Osteocyte (in vitro differentiated cells): ENCODE measurements at regions not wholly inside any gene's neighbourhood (a gene's known extent, or its start where the extent isn't known, plus 50 kb on each side); places are given as distances from the start of the nearest gene placed in this dataset.

Experiments
- DNase-seq: peaks from one replicate; pipeline ENCODE4 v3.0.0; 2021; ENCODE audit warnings: mixed read lengths; ENCODE audit not compliant: unreplicated experiment; ENCODE audit errors: extremely low spot score
- H3K27ac Mint-ChIP-seq: one replicate; pipeline ENCODE4 v1.8.0; 2021; ENCODE audit warnings: mild to moderate bottlenecking, mixed read lengths; ENCODE audit not compliant: unreplicated experiment
- H3K27me3 Mint-ChIP-seq: one replicate; pipeline ENCODE4 v1.8.0; 2021; ENCODE audit warnings: mixed read lengths; ENCODE audit not compliant: unreplicated experiment
- H3K36me3 Mint-ChIP-seq: one replicate; pipeline ENCODE4 v1.8.0; 2021; ENCODE audit warnings: mixed read lengths; ENCODE audit not compliant: unreplicated experiment
- H3K4me1 Mint-ChIP-seq: one replicate; pipeline ENCODE4 v1.8.0; 2021; ENCODE audit warnings: mixed read lengths; ENCODE audit not compliant: unreplicated experiment
- H3K4me3 Mint-ChIP-seq: one replicate; pipeline ENCODE4 v1.8.0; 2021; ENCODE audit warnings: mild to moderate bottlenecking, moderate library complexity, mixed read lengths; ENCODE audit not compliant: unreplicated experiment
- H3K9me3 Mint-ChIP-seq: one replicate; pipeline ENCODE4 v1.8.0; 2021; ENCODE audit warnings: mixed read lengths; ENCODE audit not compliant: unreplicated experiment
- TF ChIP-seq, protein P1 (sequence below): fragments of 200-600 bp; sonication (generic); IDR thresholded peaks from 2 replicates; pipeline ENCODE4 v1.5.0; 2021; ENCODE audit warnings: antibody characterized with exemption, mild to moderate bottlenecking, moderate library complexity

- H3K9me3 Mint-ChIP-seq: no peaks in the 10 kb centered on the region
- no peaks in the 10 kb centered on the region for H3K36me3 Mint-ChIP-seq
- H3K27me3 Mint-ChIP-seq: no peaks in the 10 kb centered on the region
- H3K4me3 Mint-ChIP-seq: no peak overlapping the region
- H3K27ac Mint-ChIP-seq: no peak overlapping the region
- DNase-seq: no peak
- H3K4me1 Mint-ChIP-seq: no peaks in the 10 kb centered on the region
- TF ChIP-seq, protein P1, sequence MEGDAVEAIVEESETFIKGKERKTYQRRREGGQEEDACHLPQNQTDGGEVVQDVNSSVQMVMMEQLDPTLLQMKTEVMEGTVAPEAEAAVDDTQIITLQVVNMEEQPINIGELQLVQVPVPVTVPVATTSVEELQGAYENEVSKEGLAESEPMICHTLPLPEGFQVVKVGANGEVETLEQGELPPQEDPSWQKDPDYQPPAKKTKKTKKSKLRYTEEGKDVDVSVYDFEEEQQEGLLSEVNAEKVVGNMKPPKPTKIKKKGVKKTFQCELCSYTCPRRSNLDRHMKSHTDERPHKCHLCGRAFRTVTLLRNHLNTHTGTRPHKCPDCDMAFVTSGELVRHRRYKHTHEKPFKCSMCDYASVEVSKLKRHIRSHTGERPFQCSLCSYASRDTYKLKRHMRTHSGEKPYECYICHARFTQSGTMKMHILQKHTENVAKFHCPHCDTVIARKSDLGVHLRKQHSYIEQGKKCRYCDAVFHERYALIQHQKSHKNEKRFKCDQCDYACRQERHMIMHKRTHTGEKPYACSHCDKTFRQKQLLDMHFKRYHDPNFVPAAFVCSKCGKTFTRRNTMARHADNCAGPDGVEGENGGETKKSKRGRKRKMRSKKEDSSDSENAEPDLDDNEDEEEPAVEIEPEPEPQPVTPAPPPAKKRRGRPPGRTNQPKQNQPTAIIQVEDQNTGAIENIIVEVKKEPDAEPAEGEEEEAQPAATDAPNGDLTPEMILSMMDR: no peak
These were observed 61.8 kb upstream of the SNX2 start for GRCh38 chr5:122713041-122713440.

- TF ChIP-seq, protein P1: no peak
- Mint-ChIP-seq H3K4me1 (no peaks in the 10 kb centered on the region), H3K27me3 (no peaks in the 10 kb centered on the region), H3K36me3 (no peaks in the 10 kb centered on the region), H3K9me3 (no peaks in the 10 kb centered on the region), H3K27ac (no peak overlapping the region), H3K4me3 (no peak overlapping the region)
- DNase-seq: no peak
These were observed 59.8 kb upstream of the SNX2 start for GRCh38 chr5:122715095-122715494.

- H3K27ac Mint-ChIP-seq: no peak overlapping the region
- DNase-seq: no peak
- no peaks in the 10 kb centered on the region for H3K27me3 Mint-ChIP-seq
- no peak overlapping the region for H3K4me3 Mint-ChIP-seq
- TF ChIP-seq, protein P1: no peak
- H3K36me3 Mint-ChIP-seq: no peaks in the 10 kb centered on the region
- H3K9me3 Mint-ChIP-seq: no peaks in the 10 kb centered on the region
- peaks cover 5% of the 10 kb centered on the region for H3K4me1 Mint-ChIP-seq
These were observed 56.3 kb upstream of the SNX2 start for GRCh38 chr5:122718611-122719010.

DNA sequence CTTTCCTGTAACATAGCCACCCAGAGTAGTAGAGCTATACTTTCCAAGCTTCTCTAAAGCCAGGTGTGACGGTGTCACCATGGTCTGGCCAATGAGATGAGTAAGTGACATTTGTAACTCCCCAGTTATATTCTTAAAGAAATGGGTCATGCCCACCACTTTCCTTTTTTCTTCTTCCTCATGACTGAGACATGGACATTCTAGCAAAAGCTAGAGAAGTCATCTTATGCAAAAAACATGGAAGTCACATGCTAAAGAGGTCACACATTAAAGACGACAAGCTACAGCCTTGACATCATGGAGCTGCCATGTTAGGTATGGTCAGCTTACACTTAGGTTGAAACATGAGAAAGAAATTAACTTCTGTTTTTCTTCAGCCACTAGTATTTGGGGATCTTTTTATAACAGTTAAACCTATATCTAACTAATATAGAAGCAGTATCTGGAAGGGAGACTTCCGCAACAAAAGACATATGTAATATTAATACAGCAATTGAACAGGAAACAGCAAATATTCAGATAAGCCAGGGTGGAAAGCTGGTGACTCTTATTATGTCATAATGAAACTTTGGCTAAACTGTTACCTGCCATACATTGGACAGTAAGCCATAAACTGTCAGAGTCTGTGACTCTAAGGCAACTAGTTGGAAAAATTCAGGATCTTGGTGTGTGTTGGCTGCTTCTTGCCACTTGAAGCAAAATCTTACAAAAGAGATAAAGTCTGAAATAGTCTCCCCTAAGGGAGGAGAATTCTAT is 54.7 kb upstream of the SNX2 start:
- DNase-seq: no peak
- H3K9me3 Mint-ChIP-seq: no peaks in the 10 kb centered on the region
- TF ChIP-seq, protein P1: no peak
- H3K27ac Mint-ChIP-seq: no peak overlapping the region
- H3K36me3 Mint-ChIP-seq: no peaks in the 10 kb centered on the region
- no peaks in the 10 kb centered on the region for H3K27me3 Mint-ChIP-seq
- H3K4me3 Mint-ChIP-seq: no peak overlapping the region
- peaks cover 10% of the 10 kb centered on the region for H3K4me1 Mint-ChIP-seq

DNA sequence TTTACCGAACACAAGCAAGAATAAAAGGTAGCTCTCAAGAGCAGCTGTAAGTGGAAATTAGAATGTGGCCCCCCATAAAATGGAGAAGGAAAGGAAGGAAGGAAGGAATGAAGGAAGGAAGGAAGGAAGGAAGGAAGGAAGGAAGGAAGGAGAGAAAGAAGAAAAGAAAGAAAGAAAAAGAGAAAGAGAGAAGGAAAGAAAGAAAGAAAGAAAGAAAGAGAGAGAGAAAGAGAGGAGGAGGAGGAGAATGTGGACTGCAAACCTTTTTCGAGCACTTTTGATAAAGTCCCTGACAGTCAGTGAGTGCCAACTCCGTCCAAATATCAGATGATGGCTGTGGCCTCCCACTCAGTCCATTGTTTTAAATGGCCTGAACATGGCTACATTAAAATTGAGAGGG is 53.8 kb upstream of the SNX2 start:
- TF ChIP-seq, protein P1: no peak
- peaks cover 10% of the 10 kb centered on the region for H3K4me1 Mint-ChIP-seq
- no peaks in the 10 kb centered on the region for H3K27me3 Mint-ChIP-seq
- no peaks in the 10 kb centered on the region for H3K36me3 Mint-ChIP-seq
- H3K27ac Mint-ChIP-seq: no peak overlapping the region
- no peaks in the 10 kb centered on the region for H3K9me3 Mint-ChIP-seq
- no peak for DNase-seq
- no peak overlapping the region for H3K4me3 Mint-ChIP-seq
